Stimulated activated CD4-positive, alpha-beta T cell treated with anti-CD3 and anti-CD28 coated beads, Interleukin-2, amount 100 ng/mL, for 48 hours (primary cell): ENCODE measurements at regions not wholly inside any gene's neighbourhood (a gene's known extent, or its start where the extent isn't known, plus 50 kb on each side); places are given as distances from the start of the nearest gene placed in this dataset.

Experiments
- DNase-seq, 2 donors: peaks; one replicate each; pipeline ENCODE4 v3.0.0-alpha.2; 2020

DNA sequence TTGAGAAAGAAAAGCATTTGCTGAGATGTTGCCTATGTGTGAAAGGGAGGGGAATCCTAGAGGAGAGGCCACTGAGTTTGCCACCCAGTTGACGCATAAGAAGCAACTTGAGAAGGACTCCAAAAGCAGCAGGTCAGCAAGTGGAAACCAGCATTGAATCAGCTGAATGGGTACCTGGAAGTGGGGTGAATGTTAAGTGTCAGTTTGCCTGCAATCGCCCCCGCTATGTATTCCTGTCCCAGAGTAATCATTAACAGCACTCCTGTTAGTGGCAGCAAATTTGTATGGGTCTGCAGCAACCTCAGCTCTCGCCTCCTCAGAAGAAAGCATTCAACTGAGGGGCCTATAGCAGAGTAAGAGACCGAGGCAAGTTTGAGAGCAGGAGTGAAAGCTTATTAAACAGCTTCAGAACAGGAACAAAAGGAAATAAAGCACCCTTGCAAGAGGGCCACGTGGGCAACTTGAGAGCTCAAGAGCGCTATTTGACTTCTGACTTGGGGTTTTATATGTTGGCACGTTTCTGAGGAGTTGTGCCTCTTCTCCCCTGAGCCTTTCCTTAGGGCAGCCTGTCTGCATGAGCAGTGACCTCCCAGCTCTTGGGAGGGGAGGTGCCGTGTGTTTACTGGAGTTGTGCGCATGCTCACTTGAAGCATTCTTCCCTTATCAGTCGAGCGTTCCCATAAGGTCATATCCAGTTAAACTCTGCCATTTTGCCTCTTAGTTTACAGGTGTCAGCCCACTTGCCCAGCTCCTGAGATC lies 122.6 kb upstream of the PHACTR1 start:
- no peak for DNase-seq

- no peak for DNase-seq
Observed at GRCh38 chr6:12594530-12594893, 122.1 kb upstream of the PHACTR1 start.

- no peak for DNase-seq
Observed at GRCh38 chr6:12595161-12595811, 121.3 kb upstream of the PHACTR1 start.

DNA sequence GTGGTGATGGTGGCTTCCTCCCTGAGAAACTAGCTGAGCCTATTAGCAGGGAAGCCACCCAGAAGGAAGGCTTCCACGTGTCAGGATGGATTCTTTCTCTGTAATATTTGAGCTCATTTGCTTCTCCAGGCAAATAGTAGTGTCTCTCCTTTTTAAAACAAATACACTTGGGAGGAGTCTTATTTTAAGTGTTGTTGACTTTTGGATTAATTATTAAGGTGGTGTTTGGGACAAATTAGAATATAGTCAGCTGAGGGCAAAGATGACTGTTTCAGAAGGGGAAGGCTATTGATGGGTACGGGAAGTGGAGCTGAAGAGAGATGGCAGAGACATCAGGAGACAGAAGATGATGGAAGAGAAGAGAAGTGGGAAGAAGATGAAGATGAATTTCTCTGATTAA lies 119.8 kb upstream of the PHACTR1 start:
- DNase-seq, result no peak

- no peak for DNase-seq
Observed at GRCh38 chr6:12598919-12599318, 117.6 kb upstream of the PHACTR1 start.

GRCh38 chr6:12601881-12602280 lies 114.7 kb upstream of the PHACTR1 start:
- no peak for DNase-seq

DNA sequence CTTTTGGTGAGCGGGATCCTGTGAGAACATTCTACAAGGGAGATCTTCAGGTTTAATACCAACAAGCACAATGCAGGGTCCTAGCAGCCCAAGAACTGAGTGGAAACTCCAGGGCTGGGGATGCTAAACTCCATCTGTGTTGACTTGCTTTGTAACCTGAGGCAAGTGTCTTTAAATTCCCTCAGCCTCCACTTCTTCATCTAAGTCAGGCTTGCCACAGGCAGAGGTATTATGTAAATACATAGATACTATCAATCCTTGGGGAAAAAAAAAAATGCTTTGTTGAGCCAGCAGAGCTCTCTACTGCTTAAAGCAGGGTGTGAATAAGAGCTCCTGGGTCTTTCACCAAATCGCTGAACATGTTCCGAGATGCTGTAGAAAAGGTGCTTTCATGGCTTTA lies 114.2 kb upstream of the PHACTR1 start:
- no peak for DNase-seq

DNA sequence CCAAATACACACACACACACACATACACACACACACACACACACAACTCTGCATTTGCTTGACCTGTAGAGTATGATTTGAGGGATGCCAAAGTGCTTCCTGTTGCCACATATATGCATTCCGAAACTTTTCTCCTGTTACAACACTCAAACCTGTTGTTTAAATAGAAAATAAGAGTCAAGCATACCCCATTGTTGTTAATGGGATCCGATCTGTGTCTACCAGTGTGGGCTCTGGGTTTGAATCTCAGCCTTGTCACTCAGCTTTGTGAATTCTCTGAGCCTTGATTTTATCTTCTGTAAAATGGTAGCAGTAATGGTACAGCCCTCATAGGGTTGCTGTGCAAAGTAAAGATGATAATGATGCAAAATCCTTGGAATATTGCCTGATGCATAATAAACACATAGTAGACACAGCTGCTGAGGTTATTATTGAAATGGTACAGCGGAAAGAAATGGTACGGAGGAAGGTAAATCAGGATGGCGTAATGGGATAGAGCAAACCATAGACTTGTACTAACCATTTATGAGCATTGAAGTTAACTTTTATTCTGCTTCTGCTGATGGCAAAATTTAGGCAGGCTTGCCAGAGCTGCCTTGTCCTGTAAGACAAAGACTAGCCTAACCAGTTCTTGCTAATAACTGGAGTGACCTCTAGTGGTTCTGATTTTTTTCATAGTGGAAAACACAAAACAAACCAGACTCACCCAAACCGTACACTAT lies 113.5 kb upstream of the PHACTR1 start:
- no peak for DNase-seq

- no peak for DNase-seq
Observed at GRCh38 chr6:12603673-12604049, 112.9 kb upstream of the PHACTR1 start.

DNA sequence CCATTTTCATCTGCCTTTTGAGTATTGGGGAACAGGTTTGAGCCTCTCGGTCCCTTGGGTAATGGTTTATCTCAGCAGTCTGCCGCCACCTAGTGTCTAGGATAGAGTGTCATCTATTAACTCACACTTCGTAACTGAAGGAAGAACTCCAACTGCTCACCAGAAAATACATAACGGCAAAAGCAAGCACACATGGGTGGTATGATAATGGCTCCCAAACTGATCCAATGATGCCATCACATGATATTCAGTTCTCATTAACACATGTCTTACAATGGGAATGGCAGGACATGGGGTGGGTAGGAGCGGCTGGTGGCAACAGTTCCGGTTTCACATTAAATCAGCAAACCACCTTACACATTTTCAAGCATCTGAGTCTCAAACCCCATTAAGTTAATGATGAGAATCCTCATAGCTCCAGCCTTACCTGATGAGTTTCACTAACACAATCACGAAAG lies 110.7 kb upstream of the PHACTR1 start:
- peak; percentile 16 to 29 for DNase-seq

GRCh38 chr6:12606616-12607015 lies 110.0 kb upstream of the PHACTR1 start:
- no peak for DNase-seq

DNA sequence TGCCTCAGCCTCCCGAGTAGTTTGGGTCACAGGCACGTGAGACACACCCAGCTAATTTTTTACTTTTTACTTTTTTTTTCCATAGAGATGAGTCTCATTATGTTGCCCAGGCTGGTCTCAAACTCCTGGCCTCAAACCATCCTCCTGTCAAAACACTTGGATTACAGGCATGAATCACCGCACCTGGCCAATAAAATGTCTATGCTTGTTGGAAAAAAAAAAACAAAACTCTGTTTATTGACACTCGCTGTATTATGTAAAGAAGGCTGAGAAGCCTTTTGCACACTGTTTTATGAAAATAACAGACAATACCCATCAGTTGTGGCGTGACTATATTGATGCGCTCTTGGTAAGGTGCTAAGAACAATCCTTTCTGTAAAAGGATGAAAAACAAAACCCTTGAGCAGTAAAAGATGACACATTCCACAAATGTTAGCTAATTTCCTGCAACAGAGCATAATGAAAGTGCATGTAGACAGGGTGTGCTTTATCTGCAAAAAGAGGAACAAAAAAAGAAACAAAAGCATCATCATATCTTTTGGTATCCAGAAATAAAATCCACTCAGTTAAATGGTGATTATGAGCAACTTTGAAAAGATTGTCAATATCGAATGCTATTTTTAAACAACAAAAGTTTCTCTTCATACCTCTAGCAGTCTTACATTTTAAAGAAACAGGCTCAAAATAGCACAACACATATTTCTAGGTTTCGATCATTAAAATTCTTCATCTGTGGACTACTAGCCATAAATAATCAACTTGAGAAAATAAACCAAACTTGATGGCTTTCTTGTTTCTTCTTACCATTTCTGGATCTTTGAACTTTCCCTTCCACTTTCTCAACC lies 108.3 kb upstream of the PHACTR1 start:
- DNase-seq, result no peak

GRCh38 chr6:12608874-12609273 lies 107.7 kb upstream of the PHACTR1 start:
- no peak for DNase-seq

DNA sequence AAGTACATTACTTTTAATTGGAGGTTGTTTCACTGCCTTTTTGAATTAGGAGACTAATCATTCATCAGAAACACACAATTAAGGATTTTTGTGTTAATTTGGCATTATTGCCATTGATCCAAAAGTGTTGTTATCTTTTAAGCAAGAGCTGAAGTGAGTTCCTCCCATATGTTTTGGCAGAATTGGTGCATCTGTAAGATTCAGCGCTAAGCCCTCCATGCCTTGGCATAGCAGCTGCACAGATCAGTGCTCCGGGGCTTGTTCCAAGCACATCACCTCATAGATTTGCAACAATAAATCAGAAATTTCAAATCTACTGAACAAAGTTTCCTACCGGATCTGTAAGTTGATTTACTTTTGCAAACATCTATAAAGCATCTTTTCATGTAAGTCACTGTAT lies 106.8 kb upstream of the PHACTR1 start:
- DNase-seq, result no peak

DNA sequence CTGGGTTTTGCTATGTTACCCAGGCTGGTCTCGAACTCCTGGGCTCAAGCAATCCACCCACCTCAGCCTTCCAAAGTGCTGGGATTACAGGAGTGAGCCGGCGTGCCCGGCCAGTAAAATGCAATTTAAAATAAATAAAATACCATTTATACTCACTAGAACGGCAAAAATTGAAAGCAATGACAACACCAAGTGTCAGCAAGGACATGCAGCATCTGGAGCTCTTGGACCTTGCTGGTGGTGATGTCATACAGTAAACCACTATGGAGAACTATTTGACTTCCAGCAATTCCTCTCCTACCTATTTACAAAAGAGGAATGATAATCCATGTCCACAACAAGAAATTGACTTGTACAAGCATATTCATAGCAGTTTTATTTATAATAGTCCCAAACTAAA lies 105.7 kb upstream of the PHACTR1 start:
- no peak for DNase-seq

- no peak for DNase-seq
Observed at GRCh38 chr6:12613811-12614210, 102.8 kb upstream of the PHACTR1 start.

DNA sequence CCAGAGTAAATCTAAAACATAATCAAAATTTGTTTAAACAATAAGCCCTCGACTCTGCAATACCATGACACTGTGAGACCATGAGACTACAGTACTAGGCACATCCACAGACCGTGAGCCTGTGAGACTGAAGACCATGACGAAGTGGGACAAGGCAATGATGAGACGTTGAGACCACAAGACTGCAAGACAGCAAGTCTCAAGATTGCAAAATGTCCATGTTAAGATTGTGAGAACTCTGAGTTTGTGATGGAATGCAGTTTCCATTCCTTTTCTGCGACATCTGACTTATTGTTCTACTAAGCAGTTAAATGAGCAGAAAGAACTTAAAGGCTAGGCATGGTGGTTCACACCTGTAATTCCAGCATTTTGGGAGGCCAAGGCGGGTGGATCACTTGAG lies 102.1 kb upstream of the PHACTR1 start:
- DNase-seq, result no peak

- DNase-seq, result no peak
Observed at GRCh38 chr6:12618296-12618695, 98.3 kb upstream of the PHACTR1 start.

- no peak for DNase-seq
Observed at GRCh38 chr6:12621754-12622153, 94.8 kb upstream of the PHACTR1 start.

- no peak for DNase-seq
Observed at GRCh38 chr6:12622566-12622965, 94.0 kb upstream of the PHACTR1 start.

- DNase-seq, result no peak
Observed at GRCh38 chr6:12624142-12624837, 92.3 kb upstream of the PHACTR1 start.

DNA sequence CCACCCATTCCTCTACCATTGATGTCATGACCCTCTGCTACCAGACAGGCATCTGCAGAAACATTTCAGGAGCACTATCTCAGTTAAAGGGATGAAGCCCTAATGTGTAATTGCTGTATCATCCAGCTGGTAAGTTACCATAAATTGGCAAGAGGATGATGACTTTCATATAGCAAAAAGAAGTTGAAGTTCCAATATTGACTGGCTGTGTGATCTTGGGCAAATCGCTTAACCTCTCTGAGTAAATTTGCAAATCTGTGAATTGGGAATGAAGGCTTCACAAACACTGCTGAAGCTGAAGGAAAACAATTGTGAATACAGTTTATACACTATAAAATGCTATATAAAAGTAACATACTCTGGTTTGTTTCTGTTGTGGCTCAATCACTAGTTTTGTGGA lies 89.5 kb upstream of the PHACTR1 start:
- no peak for DNase-seq

DNA sequence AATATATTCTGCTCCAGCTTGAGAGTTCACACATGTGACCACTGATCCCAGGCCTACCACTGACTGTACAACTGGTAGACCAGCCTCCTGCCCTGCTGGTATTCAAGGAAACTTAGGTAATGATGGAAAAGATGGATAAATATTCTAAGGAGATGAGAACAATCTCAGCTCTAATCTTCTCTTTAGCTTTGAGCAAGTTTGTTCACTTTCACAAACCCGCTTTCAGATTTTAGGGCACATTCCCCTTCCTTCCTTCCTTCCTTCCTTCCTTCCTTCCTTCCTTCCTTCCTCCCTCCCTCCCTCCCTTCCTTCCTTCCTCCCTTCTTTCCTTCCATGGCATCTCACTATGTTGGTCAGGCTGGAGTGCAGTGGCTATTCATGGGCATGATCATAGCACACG lies 88.2 kb upstream of the PHACTR1 start:
- no peak for DNase-seq
